Stimulated activated CD4-positive, alpha-beta T cell treated with anti-CD3 and anti-CD28 coated beads, Interleukin-1b, Interleukin-23, amount 100 ng/mL, for 48 hours (primary cell): ENCODE measurements at regions not wholly inside any gene's neighbourhood (a gene's known extent, or its start where the extent isn't known, plus 50 kb on each side); places are given as distances from the start of the nearest gene placed in this dataset.
"Not testable (repeated sequence)": the region's sequence is repeated elsewhere in the genome, so short reads cannot be mapped to it uniquely, and the experiment has no call there.

Experiments used
- DNase-seq: peaks from one replicate; pipeline ENCODE4 v3.0.0-alpha.2; 2020

- DNase-seq, result no peak
Measured at GRCh38 chr3:76222201-76222600, 436.9 kb upstream of the ZNF717 start.

GRCh38 chr3:76231258-76231657, 445.9 kb upstream of the ZNF717 start:
- DNase-seq, result no peak

- DNase-seq, result no peak
Measured at GRCh38 chr3:76242886-76243753, 457.8 kb upstream of the ZNF717 start.

GRCh38 chr3:76245073-76245472, 459.7 kb upstream of the ZNF717 start:
- no peak for DNase-seq

- DNase-seq, result no peak
Measured at GRCh38 chr3:76245622-76246021, 460.3 kb upstream of the ZNF717 start.

GRCh38 chr3:76264496-76264895, 479.1 kb upstream of the ZNF717 start:
- no peak for DNase-seq

GRCh38 chr3:76264911-76265310, 479.6 kb upstream of the ZNF717 start:
- no peak for DNase-seq

GRCh38 chr3:76266511-76266910, 481.2 kb upstream of the ZNF717 start:
- DNase-seq, result no peak

- no peak for DNase-seq
Measured at GRCh38 chr3:76267851-76268380, 482.6 kb upstream of the ZNF717 start.

- DNase-seq, result no peak
Measured at GRCh38 chr3:76293856-76294255, 508.5 kb upstream of the ZNF717 start.

- DNase-seq, result no peak
Measured at GRCh38 chr3:76300746-76301145, 515.4 kb upstream of the ZNF717 start.

- no peak for DNase-seq
Measured at GRCh38 chr3:76307556-76307955, 522.2 kb upstream of the ZNF717 start.

GRCh38 chr3:76308541-76308940, 523.2 kb upstream of the ZNF717 start:
- DNase-seq, result no peak

- DNase-seq, result no peak
Measured at GRCh38 chr3:76310089-76310488, 524.7 kb upstream of the ZNF717 start.

- DNase-seq, result no peak
Measured at GRCh38 chr3:76310667-76311066, 525.3 kb upstream of the ZNF717 start.

GRCh38 chr3:76311941-76312340, 526.6 kb upstream of the ZNF717 start:
- DNase-seq, result no peak

- not testable (repeated sequence) for DNase-seq
Measured at GRCh38 chr3:76315906-76316305, 530.6 kb upstream of the ZNF717 start.

- DNase-seq, result no peak
Measured at GRCh38 chr3:76321614-76322013, 536.3 kb upstream of the ZNF717 start.

GRCh38 chr3:76324101-76324500, 538.8 kb upstream of the ZNF717 start:
- no peak for DNase-seq

GRCh38 chr3:76345878-76346277, 560.5 kb upstream of the ZNF717 start:
- no peak for DNase-seq

GRCh38 chr3:76346690-76347089, 561.3 kb upstream of the ZNF717 start:
- DNase-seq, result no peak

GRCh38 chr3:76349715-76350480, 564.5 kb upstream of the ZNF717 start:
- no peak for DNase-seq

- DNase-seq, result no peak
Measured at GRCh38 chr3:76352051-76352450, 566.7 kb upstream of the ZNF717 start.
